Suprapubic skin (tissue), 4 donors: ENCODE measurements at regions not wholly inside any gene's neighbourhood (a gene's known extent, or its start where the extent isn't known, plus 50 kb on each side); places are given as distances from the start of the nearest gene placed in this dataset.
A peak's percentile ranks its signal among the peaks of the same experiment; 100 is the strongest.

Experiments used
- DNase-seq, 2 donors: peaks; one replicate each; pipeline ENCODE4 v3.0.0-alpha.2; 2019; ENCODE audit warnings: low spot score in 2 of 2
- H3K27ac ChIP-seq: fragments of 200-600 bp; sonication (generic); one replicate; pipeline ENCODE4 v1.5.1; 2019
- H3K27me3 ChIP-seq: fragments of 200-600 bp; sonication (generic); one replicate; pipeline ENCODE4 v1.5.1; 2019
- H3K36me3 ChIP-seq: fragments of 200-600 bp; sonication (generic); one replicate; pipeline ENCODE4 v1.5.1; 2019
- H3K4me1 ChIP-seq: fragments of 200-600 bp; sonication (generic); one replicate; pipeline ENCODE4 v1.5.1; 2019
- H3K4me3 ChIP-seq: fragments of 200-600 bp; sonication (generic); one replicate; pipeline ENCODE4 v1.5.1; 2019; ENCODE audit warnings: mild to moderate bottlenecking
- H3K9me3 ChIP-seq: fragments of 200-600 bp; sonication (generic); one replicate; pipeline ENCODE4 v1.5.1; 2019
- EP300 ChIP-seq: sonication (generic); formaldehyde crosslinking; IDR thresholded peaks from one replicate; pipeline ENCODE4 v1.6.1; 2017; ENCODE audit warnings: antibody characterized with exemption
- POLR2A ChIP-seq, 2 donors: fragments of 450-650 bp; IDR thresholded peaks; one replicate each; pipeline ENCODE4 v1.6.1; 2017; ENCODE audit warnings: antibody characterized with exemption in 2 of 2, mild to moderate bottlenecking in 2 of 2, moderate library complexity in 2 of 2
- POLR2AphosphoS5 ChIP-seq, 3 donors: sonication (generic); formaldehyde crosslinking; IDR thresholded peaks; one replicate each; pipeline ENCODE4 v1.6.1; 2017; ENCODE audit warnings: antibody characterized with exemption in 3 of 3
- WGBS: methylation state at CpG from one replicate; pipeline ENCODE4 v1.1.5; 2018; 5-methylcytosine and 5-hydroxymethylcytosine counted together
- TF ChIP-seq, protein P1 (sequence below), 2 donors: fragments of 200-600 bp in 1 of 2; fragments of 450-650 bp in 1 of 2; sonication (generic) in 1 of 2; IDR thresholded peaks; one replicate each; pipeline ENCODE4 v1.5.1; 2016 to 2019; ENCODE audit warnings: antibody characterized with exemption in 2 of 2, mild to moderate bottlenecking in 1 of 2, moderate library complexity in 1 of 2

DNA sequence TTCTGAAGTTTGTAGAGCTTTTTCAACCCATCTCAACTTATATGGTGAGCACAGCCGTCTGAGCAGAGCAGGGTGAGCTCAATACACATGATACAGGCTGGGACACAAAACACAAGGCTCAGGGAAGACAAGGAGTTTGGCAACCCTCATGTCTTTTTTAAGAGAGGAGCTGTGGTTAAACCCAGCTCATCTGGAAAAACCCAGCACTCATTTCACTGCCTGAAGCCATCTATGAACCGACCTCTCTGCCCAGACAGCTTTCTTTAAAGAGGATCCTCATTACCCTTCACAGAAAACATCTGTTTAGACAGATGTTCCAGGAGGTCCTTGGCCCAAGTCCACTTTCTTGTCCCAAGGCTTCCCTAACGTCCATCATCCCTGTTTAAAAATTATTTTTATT is 170.0 kb upstream of the TSHZ3 start:
- DNase-seq: no peak
- Histone ChIP-seq H3K27me3 (no peaks in the 10 kb centered on the region), H3K4me3 (no peak overlapping the region), H3K9me3 (no peaks in the 10 kb centered on the region), H3K27ac (no peak overlapping the region), H3K36me3 (no peaks in the 10 kb centered on the region), H3K4me1 (no peaks in the 10 kb centered on the region)
- TF ChIP-seq, protein P1, sequence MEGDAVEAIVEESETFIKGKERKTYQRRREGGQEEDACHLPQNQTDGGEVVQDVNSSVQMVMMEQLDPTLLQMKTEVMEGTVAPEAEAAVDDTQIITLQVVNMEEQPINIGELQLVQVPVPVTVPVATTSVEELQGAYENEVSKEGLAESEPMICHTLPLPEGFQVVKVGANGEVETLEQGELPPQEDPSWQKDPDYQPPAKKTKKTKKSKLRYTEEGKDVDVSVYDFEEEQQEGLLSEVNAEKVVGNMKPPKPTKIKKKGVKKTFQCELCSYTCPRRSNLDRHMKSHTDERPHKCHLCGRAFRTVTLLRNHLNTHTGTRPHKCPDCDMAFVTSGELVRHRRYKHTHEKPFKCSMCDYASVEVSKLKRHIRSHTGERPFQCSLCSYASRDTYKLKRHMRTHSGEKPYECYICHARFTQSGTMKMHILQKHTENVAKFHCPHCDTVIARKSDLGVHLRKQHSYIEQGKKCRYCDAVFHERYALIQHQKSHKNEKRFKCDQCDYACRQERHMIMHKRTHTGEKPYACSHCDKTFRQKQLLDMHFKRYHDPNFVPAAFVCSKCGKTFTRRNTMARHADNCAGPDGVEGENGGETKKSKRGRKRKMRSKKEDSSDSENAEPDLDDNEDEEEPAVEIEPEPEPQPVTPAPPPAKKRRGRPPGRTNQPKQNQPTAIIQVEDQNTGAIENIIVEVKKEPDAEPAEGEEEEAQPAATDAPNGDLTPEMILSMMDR (IDR thresholded peaks at IDR 0.05): no peak
- no peak for TF ChIP-seq POLR2A (IDR thresholded peaks at IDR 0.05)
- TF ChIP-seq POLR2AphosphoS5 (IDR thresholded peaks at IDR 0.05): no peak
- 19% methylated on average over 3 of the region's 3 CpGs for whole genome bisulfite sequencing

DNA sequence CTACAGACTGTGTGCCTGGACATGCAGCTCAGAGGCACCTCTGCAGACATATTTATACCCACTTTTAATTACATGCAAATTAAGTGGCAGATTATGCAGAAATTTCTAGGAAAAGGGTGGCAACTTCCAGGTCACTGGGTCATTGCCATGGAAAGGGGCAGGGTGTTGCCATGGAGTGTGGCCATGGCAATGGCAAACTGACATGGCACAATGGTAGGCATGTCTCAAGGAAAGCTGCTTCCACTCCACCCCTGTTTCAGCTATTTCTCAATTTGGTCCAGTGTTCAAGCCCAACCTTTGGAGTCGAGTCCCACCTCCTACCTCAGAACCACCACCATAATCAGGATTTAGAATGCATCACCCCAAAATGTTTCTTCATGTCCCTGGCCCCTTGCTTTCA is 170.7 kb upstream of the TSHZ3 start:
- H3K36me3 ChIP-seq: no peaks in the 10 kb centered on the region
- no peaks in the 10 kb centered on the region for H3K4me1 ChIP-seq
- WGBS: 100% methylated on average over 1 of the region's 1 CpG
- TF ChIP-seq POLR2A (IDR thresholded peaks at IDR 0.05): no peak
- TF ChIP-seq, protein P1 (IDR thresholded peaks at IDR 0.05): no peak
- no peak for TF ChIP-seq POLR2AphosphoS5 (IDR thresholded peaks at IDR 0.05)
- no peak for TF ChIP-seq EP300
- no peak for DNase-seq
- H3K4me3 ChIP-seq: no peak overlapping the region
- H3K27ac ChIP-seq: no peak overlapping the region
- H3K9me3 ChIP-seq: no peaks in the 10 kb centered on the region
- no peaks in the 10 kb centered on the region for H3K27me3 ChIP-seq

GRCh38 chr19:31520633-31521032 is 171.4 kb upstream of the TSHZ3 start:
- no peaks in the 10 kb centered on the region for H3K27me3 ChIP-seq
- no peak for DNase-seq
- TF ChIP-seq POLR2AphosphoS5 (IDR thresholded peaks at IDR 0.05): no peak
- TF ChIP-seq POLR2A (IDR thresholded peaks at IDR 0.05): no peak
- no peak for TF ChIP-seq EP300
- TF ChIP-seq, protein P1 (IDR thresholded peaks at IDR 0.05): no peak
- no peaks in the 10 kb centered on the region for H3K4me1 ChIP-seq
- H3K36me3 ChIP-seq: no peaks in the 10 kb centered on the region
- H3K27ac ChIP-seq: no peak overlapping the region
- no peaks in the 10 kb centered on the region for H3K9me3 ChIP-seq
- no peak overlapping the region for H3K4me3 ChIP-seq

- no peaks in the 10 kb centered on the region for H3K27me3 ChIP-seq
- H3K27ac ChIP-seq: no peak overlapping the region
- 91% methylated on average over 4 of the region's 4 CpGs for WGBS
- H3K4me3 ChIP-seq: no peak overlapping the region
- no peaks in the 10 kb centered on the region for H3K4me1 ChIP-seq
- TF ChIP-seq POLR2AphosphoS5 (IDR thresholded peaks at IDR 0.05) (no peak), EP300 (no peak), POLR2A (IDR thresholded peaks at IDR 0.05) (no peak)
- TF ChIP-seq, protein P1 (IDR thresholded peaks at IDR 0.05): no peak
- no peaks in the 10 kb centered on the region for H3K9me3 ChIP-seq
- no peaks in the 10 kb centered on the region for H3K36me3 ChIP-seq
- no peak for DNase-seq
These were observed 176.4 kb upstream of the TSHZ3 start for GRCh38 chr19:31525610-31526147.

DNA sequence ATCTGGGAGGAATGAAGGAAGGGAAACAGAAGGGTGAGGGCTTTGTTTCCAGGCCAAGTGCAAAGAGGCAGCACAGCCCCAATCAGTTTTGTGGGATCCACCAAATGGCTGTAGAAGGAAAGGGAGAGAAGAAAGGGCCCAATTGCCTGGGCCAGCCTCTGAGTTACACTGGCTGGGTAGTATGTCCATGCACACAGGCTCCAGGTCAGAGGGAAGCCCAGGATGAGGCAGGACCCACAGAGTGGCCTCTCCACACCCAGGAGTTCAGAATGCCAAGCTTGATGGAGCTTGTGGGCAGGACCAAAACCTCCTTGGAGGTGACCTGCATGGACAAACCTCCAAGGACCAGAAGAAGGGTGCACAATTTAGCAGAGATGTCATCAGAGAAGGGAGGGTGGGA is 178.2 kb upstream of the TSHZ3 start:
- no peaks in the 10 kb centered on the region for H3K36me3 ChIP-seq
- H3K27ac ChIP-seq: no peak overlapping the region
- H3K4me1 ChIP-seq: no peaks in the 10 kb centered on the region
- TF ChIP-seq EP300 (no peak), POLR2AphosphoS5 (IDR thresholded peaks at IDR 0.05) (no peak), POLR2A (IDR thresholded peaks at IDR 0.05) (no peak)
- TF ChIP-seq, protein P1 (IDR thresholded peaks at IDR 0.05): no peak
- H3K4me3 ChIP-seq: no peak overlapping the region
- DNase-seq: peak in 1 of 2 donors; percentile 24
- H3K27me3 ChIP-seq: no peaks in the 10 kb centered on the region
- no peaks in the 10 kb centered on the region for H3K9me3 ChIP-seq
